T-helper 1 cell treated with Interleukin-12 subunit alpha and Interleukin-12 subunit beta and Interleukin-4 antibody, amounts not matched to agents 30 μg/mL and 1 μg/mL, for 36 hours (primary cell): ENCODE measurements at regions not wholly inside any gene's neighbourhood (a gene's known extent, or its start where the extent isn't known, plus 50 kb on each side); places are given as distances from the start of the nearest gene placed in this dataset.

Source experiments
- H3K27ac Mint-ChIP-seq: one replicate; pipeline ENCODE4 v1.8.0; 2021; ENCODE audit warnings: mild to moderate bottlenecking, mixed read lengths
- H3K27me3 Mint-ChIP-seq: one replicate; pipeline ENCODE4 v1.8.0; 2021; ENCODE audit warnings: low read depth, mixed read lengths
- H3K36me3 Mint-ChIP-seq: one replicate; pipeline ENCODE4 v1.8.0; 2021; ENCODE audit warnings: low read depth, mixed read lengths
- H3K4me1 Mint-ChIP-seq: one replicate; pipeline ENCODE4 v1.8.0; 2021; ENCODE audit warnings: low read depth, mixed read lengths
- H3K4me3 Mint-ChIP-seq: one replicate; pipeline ENCODE4 v1.8.0; 2021; ENCODE audit warnings: mild to moderate bottlenecking, moderate library complexity, mixed read lengths
- H3K9me3 Mint-ChIP-seq: one replicate; pipeline ENCODE4 v1.8.0; 2021; ENCODE audit warnings: mixed read lengths

- Mint-ChIP-seq H3K9me3 (no peaks in the 10 kb centered on the region), H3K27ac (no peak overlapping the region), H3K27me3 (no peaks in the 10 kb centered on the region), H3K4me1 (no peaks in the 10 kb centered on the region), H3K4me3 (no peak overlapping the region), H3K36me3 (no peaks in the 10 kb centered on the region)
Measured at GRCh38 chr11:112401036-112401769, 140.5 kb upstream of the PLET1 start.

- H3K36me3 Mint-ChIP-seq: no peaks in the 10 kb centered on the region
- H3K4me1 Mint-ChIP-seq: no peaks in the 10 kb centered on the region
- no peaks in the 10 kb centered on the region for H3K27me3 Mint-ChIP-seq
- H3K9me3 Mint-ChIP-seq: no peaks in the 10 kb centered on the region
- H3K27ac Mint-ChIP-seq: no peak overlapping the region
- H3K4me3 Mint-ChIP-seq: no peak overlapping the region
Measured at GRCh38 chr11:112403432-112403831, 142.8 kb upstream of the PLET1 start.

GRCh38 chr11:112404112-112404511 is 143.5 kb upstream of the PLET1 start:
- H3K27ac Mint-ChIP-seq: no peak overlapping the region

GRCh38 chr11:112408517-112408916 is 147.9 kb upstream of the PLET1 start:
- no peak overlapping the region for H3K27ac Mint-ChIP-seq
- H3K4me3 Mint-ChIP-seq: no peak overlapping the region
- H3K9me3 Mint-ChIP-seq: peaks cover 10% of the 10 kb centered on the region
- H3K36me3 Mint-ChIP-seq: no peaks in the 10 kb centered on the region
- no peaks in the 10 kb centered on the region for H3K27me3 Mint-ChIP-seq
- no peaks in the 10 kb centered on the region for H3K4me1 Mint-ChIP-seq

More at GRCh38 chr11:112404112-112404511, 143.5 kb upstream of the PLET1 start:
- Mint-ChIP-seq H3K36me3 (no peaks in the 10 kb centered on the region), H3K9me3 (no peaks in the 10 kb centered on the region), H3K4me3 (no peak overlapping the region), H3K27me3 (no peaks in the 10 kb centered on the region), H3K4me1 (no peaks in the 10 kb centered on the region)

- no peak overlapping the region for H3K27ac Mint-ChIP-seq
- peaks cover 10% of the 10 kb centered on the region for H3K27me3 Mint-ChIP-seq
- no peaks in the 10 kb centered on the region for H3K36me3 Mint-ChIP-seq
- peaks cover 17% of the 10 kb centered on the region for H3K9me3 Mint-ChIP-seq
- no peaks in the 10 kb centered on the region for H3K4me1 Mint-ChIP-seq
- H3K4me3 Mint-ChIP-seq: no peak overlapping the region
Measured at GRCh38 chr11:112410325-112410724, 149.7 kb upstream of the PLET1 start.

GRCh38 chr11:112412383-112412782 is 151.7 kb upstream of the PLET1 start:
- H3K9me3 Mint-ChIP-seq: peaks cover 17% of the 10 kb centered on the region
- no peak overlapping the region for H3K4me3 Mint-ChIP-seq
- no peaks in the 10 kb centered on the region for H3K4me1 Mint-ChIP-seq
- H3K27ac Mint-ChIP-seq: no peak overlapping the region
- peaks cover 16% of the 10 kb centered on the region for H3K27me3 Mint-ChIP-seq
- H3K36me3 Mint-ChIP-seq: no peaks in the 10 kb centered on the region

- Mint-ChIP-seq H3K4me1 (no peaks in the 10 kb centered on the region), H3K27me3 (peaks cover 22% of the 10 kb centered on the region), H3K4me3 (no peak overlapping the region), H3K27ac (no peak overlapping the region), H3K36me3 (no peaks in the 10 kb centered on the region), H3K9me3 (peaks cover 11% of the 10 kb centered on the region)
Measured at GRCh38 chr11:112417339-112417738, 156.7 kb upstream of the PLET1 start.

GRCh38 chr11:112418438-112418837 is 157.8 kb upstream of the PLET1 start:
- Mint-ChIP-seq H3K9me3 (peaks cover 8% of the 10 kb centered on the region), H3K27me3 (peaks cover 22% of the 10 kb centered on the region), H3K4me3 (no peak overlapping the region), H3K4me1 (no peaks in the 10 kb centered on the region), H3K27ac (no peak overlapping the region), H3K36me3 (no peaks in the 10 kb centered on the region)

GRCh38 chr11:112421879-112422278 is 161.2 kb upstream of the PLET1 start:
- Mint-ChIP-seq H3K4me3 (no peak overlapping the region), H3K27me3 (peaks cover 6% of the 10 kb centered on the region), H3K36me3 (no peaks in the 10 kb centered on the region)

GRCh38 chr11:112425121-112425520 is 164.5 kb upstream of the PLET1 start:
- H3K27me3 Mint-ChIP-seq: peaks cover 6% of the 10 kb centered on the region
- no peaks in the 10 kb centered on the region for H3K4me1 Mint-ChIP-seq
- no peaks in the 10 kb centered on the region for H3K36me3 Mint-ChIP-seq
- no peak overlapping the region for H3K4me3 Mint-ChIP-seq
- no peaks in the 10 kb centered on the region for H3K9me3 Mint-ChIP-seq
- H3K27ac Mint-ChIP-seq: no peak overlapping the region

More at GRCh38 chr11:112421879-112422278, 161.2 kb upstream of the PLET1 start:
- Mint-ChIP-seq H3K4me1 (no peaks in the 10 kb centered on the region), H3K9me3 (no peaks in the 10 kb centered on the region), H3K27ac (no peak overlapping the region)

- no peak overlapping the region for H3K4me3 Mint-ChIP-seq
- peaks cover 18% of the 10 kb centered on the region for H3K27me3 Mint-ChIP-seq
- H3K9me3 Mint-ChIP-seq: peaks cover 11% of the 10 kb centered on the region
- no peak overlapping the region for H3K27ac Mint-ChIP-seq
- H3K4me1 Mint-ChIP-seq: no peaks in the 10 kb centered on the region
- no peaks in the 10 kb centered on the region for H3K36me3 Mint-ChIP-seq
Measured at GRCh38 chr11:112437096-112437495, 176.4 kb upstream of the PLET1 start.

- Mint-ChIP-seq H3K4me3 (no peak overlapping the region), H3K27ac (no peak overlapping the region), H3K36me3 (no peaks in the 10 kb centered on the region), H3K4me1 (no peaks in the 10 kb centered on the region), H3K27me3 (peaks cover 19% of the 10 kb centered on the region), H3K9me3 (peaks cover 18% of the 10 kb centered on the region)
Measured at GRCh38 chr11:112439614-112440013, 179.0 kb upstream of the PLET1 start.

GRCh38 chr11:112440518-112440917 is 179.9 kb upstream of the PLET1 start:
- Mint-ChIP-seq H3K27ac (no peak overlapping the region), H3K27me3 (peaks cover 19% of the 10 kb centered on the region), H3K4me1 (no peaks in the 10 kb centered on the region), H3K36me3 (peaks cover 1% of the 10 kb centered on the region), H3K4me3 (no peak overlapping the region), H3K9me3 (peaks cover 27% of the 10 kb centered on the region)

- Mint-ChIP-seq H3K4me1 (no peaks in the 10 kb centered on the region), H3K27me3 (no peaks in the 10 kb centered on the region), H3K4me3 (no peak overlapping the region), H3K27ac (no peak overlapping the region), H3K9me3 (peaks cover 19% of the 10 kb centered on the region), H3K36me3 (peaks cover 1% of the 10 kb centered on the region)
Measured at GRCh38 chr11:112448168-112448567, 187.5 kb upstream of the PLET1 start.

GRCh38 chr11:112448806-112449205 is 188.1 kb upstream of the PLET1 start:
- Mint-ChIP-seq H3K27me3 (no peaks in the 10 kb centered on the region), H3K4me1 (no peaks in the 10 kb centered on the region), H3K36me3 (peaks cover 1% of the 10 kb centered on the region), H3K27ac (no peak overlapping the region), H3K4me3 (no peak overlapping the region), H3K9me3 (peaks cover 19% of the 10 kb centered on the region)
